ENCODE measurements at regions not wholly inside any gene's neighbourhood (a gene's known extent, or its start where the extent isn't known, plus 50 kb on each side); places are given as distances from the start of the nearest gene placed in this dataset.

- intact Hi-C loops (cut with DNase I) = no loop called here
Measured at GRCh38 chr9:28600226-28600625, 1026.9 kb upstream of the C9orf72 start.

GRCh38 chr9:28607843-28608242 is 1034.6 kb upstream of the C9orf72 start:
- intact Hi-C loops (cut with DNase I) = no loop called here
- no peak for DNase-seq (ENCODE audit: low spot score)

More at GRCh38 chr9:28600226-28600625, 1026.9 kb upstream of the C9orf72 start:
- DNase-seq (ENCODE audit: low spot score) = no peak

GRCh38 chr9:28610339-28610738 is 1037.1 kb upstream of the C9orf72 start:
- DNase-seq (ENCODE audit: low spot score) = no peak
- intact Hi-C loops (cut with DNase I) = no loop called here

- DNase-seq (ENCODE audit: low spot score) = no peak
- intact Hi-C loops (cut with DNase I) = no loop called here
Measured at GRCh38 chr9:28616310-28616709, 1043.0 kb upstream of the C9orf72 start.

GRCh38 chr9:28620011-28620410 is 1046.7 kb upstream of the C9orf72 start:
- intact Hi-C loops (cut with DNase I) = no loop called here
- DNase-seq (ENCODE audit: low spot score) = no peak

GRCh38 chr9:28620661-28621060 is 1047.4 kb upstream of the C9orf72 start:
- intact Hi-C loops (cut with DNase I) = no loop called here
- no peak for DNase-seq (ENCODE audit: low spot score)

GRCh38 chr9:28624771-28625170 is 1051.5 kb upstream of the C9orf72 start:
- intact Hi-C loops (cut with DNase I) = no loop called here
- no peak for DNase-seq (ENCODE audit: low spot score)

GRCh38 chr9:28628031-28628430 is 1054.8 kb upstream of the C9orf72 start:
- intact Hi-C loops (cut with DNase I) = no loop called here
- DNase-seq (ENCODE audit: low spot score) = no peak

GRCh38 chr9:28648723-28649122 is 1075.4 kb upstream of the C9orf72 start:
- intact Hi-C loops (cut with DNase I) = no loop called here
- no peak for DNase-seq (ENCODE audit: low spot score)

- intact Hi-C loops (cut with DNase I) = no loop called here
- DNase-seq (ENCODE audit: low spot score) = no peak
Measured at GRCh38 chr9:28650327-28650726, 1077.0 kb upstream of the C9orf72 start.

- intact Hi-C loops (cut with DNase I) = no loop called here
- DNase-seq (ENCODE audit: low spot score) = no peak
Measured at GRCh38 chr9:28651050-28651722, 1077.9 kb upstream of the C9orf72 start.

GRCh38 chr9:28653216-28653615 is 1079.9 kb upstream of the C9orf72 start:
- no peak for DNase-seq (ENCODE audit: low spot score)
- intact Hi-C loops (cut with DNase I) = no loop called here

GRCh38 chr9:28656727-28657126 is 1083.4 kb upstream of the C9orf72 start:
- DNase-seq (ENCODE audit: low spot score) = no peak
- intact Hi-C loops (cut with DNase I) = no loop called here

- intact Hi-C loops (cut with DNase I) = no loop called here
- DNase-seq (ENCODE audit: low spot score) = no peak
Measured at GRCh38 chr9:28661853-28662252, 1088.6 kb upstream of the C9orf72 start.

GRCh38 chr9:28662675-28663074 is 1089.4 kb upstream of the C9orf72 start:
- DNase-seq (ENCODE audit: low spot score) = no peak
- intact Hi-C loops (cut with DNase I) = no loop called here

- intact Hi-C loops (cut with DNase I) = no loop called here
- DNase-seq (ENCODE audit: low spot score) = no peak
Measured at GRCh38 chr9:28668158-28668557, 1094.9 kb upstream of the C9orf72 start.

GRCh38 chr9:28671000-28671399 is 1097.7 kb upstream of the C9orf72 start:
- no peak for DNase-seq (ENCODE audit: low spot score)
- intact Hi-C loops (cut with DNase I) = no loop called here

GRCh38 chr9:28678097-28678496 is 1104.8 kb upstream of the C9orf72 start:
- intact Hi-C loops (cut with DNase I) = no loop called here
- DNase-seq (ENCODE audit: low spot score) = no peak

GRCh38 chr9:28688172-28688571 is 1114.9 kb upstream of the C9orf72 start:
- no peak for DNase-seq (ENCODE audit: low spot score)
- intact Hi-C loops (cut with DNase I) = no loop called here

- intact Hi-C loops (cut with DNase I) = no loop called here
- DNase-seq (ENCODE audit: low spot score) = no peak
Measured at GRCh38 chr9:28692012-28692411, 1118.7 kb upstream of the C9orf72 start.

- intact Hi-C loops (cut with DNase I) = no loop called here
- no peak for DNase-seq (ENCODE audit: low spot score)
Measured at GRCh38 chr9:28696960-28697359, 1123.7 kb upstream of the C9orf72 start.

- intact Hi-C loops (cut with DNase I) = no loop called here
Measured at GRCh38 chr9:28699632-28700031, 1126.4 kb upstream of the C9orf72 start.

More at GRCh38 chr9:28699632-28700031, 1126.4 kb upstream of the C9orf72 start:
- no peak for DNase-seq (ENCODE audit: low spot score)

Data from posterior vena cava (tissue), 2 donors.